Hematopoietic multipotent progenitor cell treated with erythropoietin and hydrocortisone succinate and interleukin-3 and kit ligand, for 8 days (in vitro differentiated cells): ENCODE measurements at regions not wholly inside any gene's neighbourhood (a gene's known extent, or its start where the extent isn't known, plus 50 kb on each side); places are given as distances from the start of the nearest gene placed in this dataset.
"Not testable (repeated sequence)": the region's sequence is repeated elsewhere in the genome, so short reads cannot be mapped to it uniquely, and the experiment has no call there.

Experiments used
- DNase-seq: peaks from one replicate; pipeline ENCODE4 v3.0.0-alpha.2; 2015

- DNase-seq = no peak
Observed at GRCh38 chr7:91571601-91572000, 307.4 kb downstream of the FZD1 start.

- no peak for DNase-seq
Observed at GRCh38 chr7:91573405-91573804, 307.1 kb downstream of the MTERF1 start.

DNA sequence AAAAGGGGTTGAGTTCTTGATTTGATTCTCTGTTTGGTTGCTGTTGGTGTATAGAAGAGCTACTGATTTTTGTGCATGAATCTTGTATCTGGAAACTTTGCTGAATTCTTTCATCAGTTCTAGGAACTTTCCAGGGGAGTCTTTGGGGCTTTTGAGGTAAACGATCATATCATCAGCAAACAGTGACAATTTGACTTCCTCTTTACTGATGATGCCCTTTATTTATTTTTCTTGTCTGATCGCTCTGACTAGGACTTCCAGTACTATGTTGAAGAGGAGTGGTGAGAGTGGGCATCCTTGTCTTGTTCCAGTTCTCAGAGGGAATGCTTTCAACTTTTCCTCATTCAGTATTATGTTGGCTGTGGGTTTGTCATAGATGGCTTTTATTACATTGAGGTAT, 304.0 kb downstream of the MTERF1 start:
- not testable (repeated sequence) for DNase-seq

GRCh38 chr7:91579837-91580236, 300.7 kb downstream of the MTERF1 start:
- no peak for DNase-seq

DNA sequence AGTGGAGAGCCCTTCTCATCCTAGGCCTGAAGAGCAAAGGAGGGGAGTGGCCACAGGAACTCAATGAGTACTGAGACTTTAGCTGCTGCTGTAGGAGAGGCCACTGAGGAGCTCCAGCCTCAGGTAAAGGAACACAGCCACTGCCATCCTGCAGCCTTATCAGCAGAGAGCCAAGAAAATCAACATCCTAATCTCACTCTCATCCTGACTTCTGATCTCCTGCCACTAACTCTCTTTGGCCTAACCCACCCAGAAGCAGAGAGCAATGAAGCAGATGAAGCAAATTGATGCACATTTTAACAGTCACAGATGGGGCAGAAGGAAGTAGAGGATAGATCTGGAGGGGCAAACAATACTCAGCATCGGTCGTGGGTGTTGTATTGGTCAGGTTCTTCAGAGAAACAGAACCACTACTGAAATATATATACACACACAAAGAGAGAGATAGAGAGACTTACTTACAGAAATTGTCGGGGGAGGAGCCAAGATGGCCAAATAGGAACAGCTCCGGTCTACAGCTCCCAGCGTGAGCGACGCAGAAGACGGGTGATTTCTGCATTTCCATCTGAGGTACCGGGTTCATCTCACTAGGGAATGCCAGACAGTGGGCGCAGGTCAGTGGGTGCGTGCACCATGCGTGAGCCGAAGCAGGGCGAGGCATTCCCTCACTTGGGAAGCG, 297.6 kb downstream of the MTERF1 start:
- DNase-seq = no peak

DNA sequence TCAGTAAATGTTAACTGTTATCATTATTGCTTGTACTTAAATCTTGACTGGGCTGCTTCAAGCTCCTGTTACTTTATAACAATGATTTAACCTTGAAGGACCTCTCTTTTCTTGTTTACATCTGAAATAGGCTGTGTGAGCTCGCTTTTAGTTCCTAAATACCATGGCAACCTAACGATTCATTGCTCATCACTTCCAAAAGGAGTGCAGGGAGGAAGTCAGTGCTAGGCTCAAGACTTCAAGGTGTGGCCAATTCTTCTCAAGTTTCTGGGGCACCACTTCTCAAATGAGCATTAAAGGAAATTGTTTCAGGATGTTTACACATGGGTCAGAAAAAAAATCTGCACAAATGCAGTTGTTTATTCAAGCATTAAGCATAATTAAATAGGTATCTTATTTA, 284.2 kb downstream of the MTERF1 start:
- DNase-seq = no peak

DNA sequence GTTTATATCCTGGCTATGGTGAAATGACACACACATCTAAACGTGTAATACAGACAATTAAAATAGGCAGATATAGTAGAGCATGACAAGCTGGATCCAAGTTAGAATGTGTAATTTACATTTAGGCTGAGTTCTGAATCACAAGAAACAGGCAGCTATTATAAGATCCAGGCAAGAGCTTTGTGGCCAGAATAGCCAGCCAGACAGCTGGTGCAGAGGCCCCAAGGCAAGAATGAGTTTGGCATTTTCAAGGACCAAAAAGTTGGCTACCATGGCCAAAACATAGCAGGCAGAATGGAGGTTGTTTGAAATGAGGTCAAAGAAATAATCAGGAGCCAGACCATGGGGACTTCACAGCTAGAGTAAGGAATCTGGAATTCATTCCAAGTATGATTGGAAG, 281.7 kb downstream of the MTERF1 start:
- DNase-seq = no peak

DNA sequence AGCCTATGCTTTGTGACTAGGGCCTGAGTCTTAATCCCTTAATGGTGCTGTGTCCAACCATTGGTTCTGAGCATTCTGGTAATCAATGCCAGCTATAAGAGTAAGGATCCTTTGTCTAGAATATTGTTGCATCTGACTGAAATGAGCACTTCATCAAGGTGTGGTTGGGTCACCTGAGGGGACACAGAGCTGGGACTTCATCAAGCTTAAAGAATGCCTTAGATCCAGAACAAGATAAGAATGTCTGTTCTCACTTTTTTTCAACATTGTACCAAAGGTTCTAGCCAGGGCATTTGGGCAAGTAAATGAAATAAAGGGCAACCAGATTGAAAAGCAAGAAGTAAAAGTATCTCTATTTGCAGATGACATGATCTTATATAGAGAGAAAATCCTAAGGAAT, 280.4 kb downstream of the MTERF1 start:
- no peak for DNase-seq

DNA sequence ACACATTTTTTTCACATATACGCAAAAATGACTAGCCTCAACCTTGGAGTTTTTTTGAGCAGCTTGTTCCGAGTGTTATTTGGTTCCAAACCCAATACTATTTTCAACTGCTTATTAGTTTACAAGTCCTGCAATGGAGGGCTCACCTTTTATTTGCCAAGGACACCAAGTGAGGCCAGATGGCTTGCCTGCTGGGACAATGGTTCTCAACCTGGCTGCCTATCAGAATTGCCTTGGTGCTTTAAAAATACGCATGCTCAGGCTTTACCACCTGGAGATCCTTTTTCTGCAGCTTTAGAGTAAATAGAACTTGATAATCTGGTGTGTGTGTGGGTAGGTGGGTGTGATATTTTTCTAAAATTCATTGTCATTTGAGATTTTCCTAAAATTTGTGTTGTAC, 276.8 kb downstream of the MTERF1 start:
- DNase-seq = no peak

- no peak for DNase-seq
Observed at GRCh38 chr7:91608606-91609005, 271.9 kb downstream of the MTERF1 start.

DNA sequence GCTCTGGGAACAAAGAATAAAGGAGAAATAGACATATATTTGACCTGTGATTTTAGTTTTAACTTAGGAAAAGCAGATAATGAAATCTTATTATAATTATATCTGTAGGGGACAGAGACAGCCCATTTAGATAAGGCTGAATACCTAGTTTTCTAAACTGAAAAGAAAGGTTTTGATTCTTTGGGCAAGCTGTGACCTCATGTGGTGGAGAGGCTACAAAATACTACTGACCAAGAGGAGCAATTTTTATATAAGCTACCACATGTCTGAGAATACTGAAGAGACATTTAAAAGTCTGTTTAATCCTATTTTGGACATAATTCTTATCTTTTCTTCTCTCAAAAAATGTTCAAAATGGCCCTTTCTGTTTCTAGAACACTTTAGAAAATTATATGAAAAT, 271.0 kb downstream of the MTERF1 start:
- DNase-seq = no peak

DNA sequence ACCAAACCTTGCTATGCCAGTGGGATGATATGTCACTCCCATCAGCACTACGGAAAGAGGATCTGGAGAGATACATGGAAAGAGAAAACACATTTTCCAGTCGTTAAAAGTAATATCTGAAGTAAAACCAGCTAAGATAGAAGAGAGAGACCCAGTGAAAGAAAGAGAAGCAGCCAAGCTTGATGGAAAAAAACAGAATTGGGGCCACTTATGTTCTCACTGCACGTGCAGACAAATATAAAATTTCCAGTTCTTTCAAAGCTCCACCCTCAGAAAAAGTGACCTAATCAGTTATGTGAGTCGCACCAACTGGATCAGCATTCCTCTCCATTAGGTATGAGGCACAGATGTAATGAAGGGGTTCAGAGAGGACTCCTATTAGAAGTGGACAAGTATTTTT, 266.1 kb downstream of the MTERF1 start:
- no peak for DNase-seq

DNA sequence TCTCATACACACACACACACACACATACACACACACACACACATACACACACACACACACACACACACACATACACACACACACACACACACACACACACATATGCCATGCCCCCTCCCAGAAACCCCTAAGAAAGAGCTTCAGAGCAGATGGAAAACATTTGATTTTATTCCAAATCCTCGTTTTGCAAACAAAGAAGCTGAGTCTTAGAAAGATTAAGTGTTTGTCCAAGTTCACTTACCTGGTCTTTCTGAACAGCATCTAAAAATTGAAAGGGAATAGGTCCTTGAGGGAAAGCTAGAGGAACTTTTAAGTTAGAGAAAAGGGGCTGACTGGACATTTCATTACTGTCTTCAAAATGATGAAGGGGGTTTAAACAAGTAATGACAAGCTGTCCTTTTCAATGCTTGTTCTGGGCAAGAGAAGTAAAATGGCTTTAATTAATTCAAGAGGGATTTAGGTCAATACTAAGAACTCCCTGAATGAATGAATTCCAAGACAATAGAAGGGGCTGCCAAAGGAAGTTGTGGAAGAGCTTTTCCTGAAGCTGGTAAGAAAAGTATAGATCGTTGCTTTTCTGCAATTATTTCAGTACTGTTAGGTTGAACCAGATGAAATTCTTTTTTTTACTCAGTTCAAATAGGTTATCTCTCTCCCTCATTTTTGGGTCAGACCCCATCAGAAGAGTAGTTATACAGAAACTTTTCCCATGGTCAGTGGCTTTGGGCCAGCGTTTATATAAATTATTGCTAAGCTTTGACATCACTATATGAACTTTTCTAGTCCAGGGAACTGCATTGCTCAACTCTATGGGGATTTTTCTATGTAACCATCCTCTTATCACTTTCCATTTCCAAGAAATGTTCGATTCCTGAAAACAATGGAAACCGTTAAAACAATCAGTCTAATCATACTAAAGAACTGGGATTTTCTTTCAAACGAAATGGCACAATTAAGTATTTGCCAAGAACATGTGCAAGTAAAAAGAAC, 261.4 kb downstream of the MTERF1 start:
- DNase-seq = no peak

DNA sequence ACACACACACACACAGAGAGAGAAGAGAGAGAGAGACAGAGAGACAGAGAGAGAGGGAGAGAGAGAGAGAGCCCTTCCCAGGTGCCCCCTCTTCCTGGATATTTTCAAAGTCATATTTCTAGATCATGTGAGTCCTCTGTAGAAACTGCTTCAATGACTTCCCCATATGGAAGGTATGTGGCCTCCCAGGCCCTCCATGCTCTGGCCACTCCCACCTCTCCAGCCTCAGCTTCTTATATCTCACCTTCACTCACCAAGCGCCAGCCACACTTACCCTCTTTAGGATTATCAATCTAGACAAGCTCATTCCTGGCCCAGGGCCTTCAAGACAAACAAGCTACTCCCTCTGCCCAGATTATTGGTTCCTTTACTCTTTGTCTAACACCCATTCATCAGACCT, 259.7 kb downstream of the MTERF1 start:
- DNase-seq = no peak

DNA sequence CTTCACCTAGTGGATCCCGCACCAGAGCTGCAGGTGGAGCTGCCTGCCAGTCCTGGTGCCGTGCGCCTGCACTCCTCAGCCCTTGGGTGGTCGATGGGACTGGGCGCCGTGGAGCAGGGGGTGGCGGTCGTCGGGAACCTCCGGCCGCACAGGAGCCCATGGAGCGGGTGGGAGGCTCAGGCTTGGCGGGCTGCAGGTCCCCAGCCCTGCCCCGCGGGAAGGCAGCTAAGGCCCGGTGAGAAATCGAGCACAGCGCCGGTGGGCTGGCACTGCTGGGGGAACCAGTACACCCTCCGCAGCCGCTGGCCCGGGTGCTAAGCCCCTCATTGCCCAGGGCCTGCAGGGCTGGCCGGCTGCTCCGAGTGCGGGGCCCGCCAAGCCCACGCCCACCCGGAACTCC, 253.2 kb downstream of the MTERF1 start:
- not testable (repeated sequence) for DNase-seq

DNA sequence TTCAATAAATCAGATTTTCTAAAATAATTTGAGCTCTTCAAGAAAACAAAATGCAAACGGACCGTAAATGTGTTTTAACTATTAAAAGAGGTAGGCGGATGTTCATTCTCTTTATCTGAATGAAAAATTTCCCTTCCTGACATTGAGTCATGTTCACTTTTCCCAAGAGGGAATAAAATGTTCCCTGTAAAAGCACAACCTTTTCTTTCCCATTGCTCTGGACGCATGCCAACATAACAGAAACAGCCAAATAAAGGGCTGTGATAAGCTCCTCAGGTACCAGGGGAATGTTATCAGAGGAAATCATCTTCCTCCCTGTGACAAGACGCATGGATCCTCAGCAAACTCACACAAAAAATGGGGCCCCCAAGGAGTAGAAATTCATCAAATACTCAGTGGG, 251.8 kb downstream of the MTERF1 start:
- DNase-seq = no peak

GRCh38 chr7:91630581-91631380, 249.7 kb downstream of the MTERF1 start:
- no peak for DNase-seq

- no peak for DNase-seq
Observed at GRCh38 chr7:91632234-91632940, 248.1 kb downstream of the MTERF1 start.

- peak; percentile 33 for DNase-seq
Observed at GRCh38 chr7:91633013-91633441, 247.5 kb downstream of the MTERF1 start.

GRCh38 chr7:91634485-91635177, 245.9 kb downstream of the MTERF1 start:
- no peak for DNase-seq

GRCh38 chr7:91636129-91636724, 244.3 kb downstream of the MTERF1 start:
- peak; percentile 27 for DNase-seq

DNA sequence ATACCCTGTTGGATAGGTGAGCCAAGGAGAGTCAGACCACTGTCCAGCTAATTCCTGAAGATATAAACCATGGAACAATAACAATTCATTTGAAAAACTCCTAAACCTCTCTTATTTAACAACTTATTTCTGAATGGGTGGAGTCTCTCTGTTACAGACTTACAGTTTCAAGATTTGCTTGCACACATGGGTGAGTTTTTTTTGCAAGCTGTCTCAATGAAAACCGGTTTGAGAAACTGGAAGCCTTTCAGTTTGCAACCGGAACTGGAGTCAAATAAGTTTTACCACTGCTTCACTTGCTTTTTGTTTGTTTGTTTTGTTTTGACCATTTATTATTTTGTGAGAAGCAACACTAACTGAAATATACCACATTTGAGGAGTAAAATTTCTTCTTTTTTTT, 243.8 kb downstream of the MTERF1 start:
- DNase-seq = no peak
